ENCODE measurements at regions not wholly inside any gene's neighbourhood (a gene's known extent, or its start where the extent isn't known, plus 50 kb on each side); places are given as distances from the start of the nearest gene placed in this dataset.

DNA sequence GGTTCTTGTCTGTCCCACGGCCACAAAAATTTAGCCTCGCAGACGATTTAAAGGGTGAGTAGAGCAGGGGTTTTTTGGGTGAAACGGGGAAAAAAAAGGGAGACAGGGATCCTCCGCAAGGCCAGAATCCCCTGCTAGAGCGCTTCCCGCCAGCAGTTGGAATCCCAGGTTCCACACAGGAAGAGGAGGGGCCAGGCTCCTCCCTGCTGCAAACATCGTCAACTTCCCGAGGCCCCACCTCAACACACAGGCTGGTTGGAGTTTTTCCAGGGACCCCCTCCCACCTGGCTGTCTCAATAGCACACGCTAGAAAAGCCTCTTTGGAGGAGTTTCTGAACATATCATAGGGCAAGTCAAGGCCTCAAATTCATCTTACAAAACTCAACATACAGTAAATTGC is 112.7 kb downstream of the MTERF1 start:
- CTCF ChIA-PET, result no interaction called here
- no peaks in the 10 kb centered on the region for H3K36me3 ChIP-seq (ENCODE audit: control insufficient read depth in 2 of 2, insufficient read depth in 1 of 2, low read length in 2 of 2)
- H3K9me3 ChIP-seq (ENCODE audit: control insufficient read depth, insufficient read depth, low read depth, low read length), result no peaks in the 10 kb centered on the region
- H3K4me1 ChIP-seq (ENCODE audit: control insufficient read depth, insufficient read depth, low read length), result no peaks in the 10 kb centered on the region
- POLR2A ChIA-PET, result no interaction called here
- H3K27ac ChIP-seq (ENCODE audit: extremely low read depth, low read depth, low read length), result no peak overlapping the region
- no peak for TF ChIP-seq ZNF571 (tag by site-specific recombination; IDR thresholded peaks at IDR 0.05)
- no peak for TF ChIP-seq ZNF521 (tag by site-specific recombination; IDR thresholded peaks at IDR 0.05)
- H3K4me3 ChIP-seq (ENCODE audit: low read depth, low read length), result no peak overlapping the region

DNA sequence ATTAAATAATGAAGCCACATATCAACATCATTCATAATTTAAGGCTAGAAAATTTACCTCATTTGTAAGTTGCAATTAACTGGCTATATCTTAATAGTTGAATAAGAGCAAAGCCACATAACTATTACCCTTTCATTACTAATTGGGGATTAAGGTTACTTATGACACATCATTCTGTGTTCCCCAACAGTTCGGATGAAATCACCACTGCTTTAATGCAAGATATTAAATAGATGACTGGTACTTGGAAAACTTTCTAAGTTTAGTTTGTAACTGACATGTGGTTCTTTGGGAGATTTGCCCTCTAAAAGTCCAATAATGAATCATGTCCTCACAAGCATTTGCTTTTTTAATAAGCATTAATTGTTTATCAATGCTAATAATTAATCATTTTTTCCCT is 109.1 kb downstream of the MTERF1 start:
- POLR2A ChIA-PET, result no interaction called here
- no peaks in the 10 kb centered on the region for H3K36me3 ChIP-seq (ENCODE audit: control insufficient read depth in 2 of 2, insufficient read depth in 1 of 2, low read length in 2 of 2)
- H3K4me1 ChIP-seq (ENCODE audit: control insufficient read depth, insufficient read depth, low read length), result no peaks in the 10 kb centered on the region
- no peak overlapping the region for H3K4me3 ChIP-seq (ENCODE audit: low read depth, low read length)
- H3K9me3 ChIP-seq (ENCODE audit: control insufficient read depth, insufficient read depth, low read depth, low read length), result no peaks in the 10 kb centered on the region
- no peak overlapping the region for H3K27ac ChIP-seq (ENCODE audit: extremely low read depth, low read depth, low read length)
- no peak for TF ChIP-seq ZNF701 (tag by site-specific recombination; IDR thresholded peaks at IDR 0.05)
- TF ChIP-seq TRIM28 (IDR thresholded peaks at IDR 0.05; ENCODE audit: borderline replicate concordance, low read length), result no peak
- TF ChIP-seq, protein P1, sequence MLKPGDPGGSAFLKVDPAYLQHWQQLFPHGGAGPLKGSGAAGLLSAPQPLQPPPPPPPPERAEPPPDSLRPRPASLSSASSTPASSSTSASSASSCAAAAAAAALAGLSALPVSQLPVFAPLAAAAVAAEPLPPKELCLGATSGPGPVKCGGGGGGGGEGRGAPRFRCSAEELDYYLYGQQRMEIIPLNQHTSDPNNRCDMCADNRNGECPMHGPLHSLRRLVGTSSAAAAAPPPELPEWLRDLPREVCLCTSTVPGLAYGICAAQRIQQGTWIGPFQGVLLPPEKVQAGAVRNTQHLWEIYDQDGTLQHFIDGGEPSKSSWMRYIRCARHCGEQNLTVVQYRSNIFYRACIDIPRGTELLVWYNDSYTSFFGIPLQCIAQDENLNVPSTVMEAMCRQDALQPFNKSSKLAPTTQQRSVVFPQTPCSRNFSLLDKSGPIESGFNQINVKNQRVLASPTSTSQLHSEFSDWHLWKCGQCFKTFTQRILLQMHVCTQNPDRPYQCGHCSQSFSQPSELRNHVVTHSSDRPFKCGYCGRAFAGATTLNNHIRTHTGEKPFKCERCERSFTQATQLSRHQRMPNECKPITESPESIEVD (tag by site-specific recombination; IDR thresholded peaks at IDR 0.05), result no peak
- TF ChIP-seq ZNF610 (tag by site-specific recombination; IDR thresholded peaks at IDR 0.05; ENCODE audit: borderline replicate concordance), result no peak
- TF ChIP-seq ZFP41 (tag by site-specific recombination; IDR thresholded peaks at IDR 0.05; ENCODE audit: borderline replicate concordance), result no peak
- TF ChIP-seq SP7 (tag by site-specific recombination; IDR thresholded peaks at IDR 0.05), result no peak
- no peak for TF ChIP-seq GFI1B (tag by site-specific recombination; IDR thresholded peaks at IDR 0.05)
- TF ChIP-seq ZSCAN16 (tag by site-specific recombination; IDR thresholded peaks at IDR 0.05), result no peak
- no peak for TF ChIP-seq ZNF76 (tag by site-specific recombination; IDR thresholded peaks at IDR 0.05; ENCODE audit: borderline replicate concordance, low read depth)
- TF ChIP-seq, protein P2, sequence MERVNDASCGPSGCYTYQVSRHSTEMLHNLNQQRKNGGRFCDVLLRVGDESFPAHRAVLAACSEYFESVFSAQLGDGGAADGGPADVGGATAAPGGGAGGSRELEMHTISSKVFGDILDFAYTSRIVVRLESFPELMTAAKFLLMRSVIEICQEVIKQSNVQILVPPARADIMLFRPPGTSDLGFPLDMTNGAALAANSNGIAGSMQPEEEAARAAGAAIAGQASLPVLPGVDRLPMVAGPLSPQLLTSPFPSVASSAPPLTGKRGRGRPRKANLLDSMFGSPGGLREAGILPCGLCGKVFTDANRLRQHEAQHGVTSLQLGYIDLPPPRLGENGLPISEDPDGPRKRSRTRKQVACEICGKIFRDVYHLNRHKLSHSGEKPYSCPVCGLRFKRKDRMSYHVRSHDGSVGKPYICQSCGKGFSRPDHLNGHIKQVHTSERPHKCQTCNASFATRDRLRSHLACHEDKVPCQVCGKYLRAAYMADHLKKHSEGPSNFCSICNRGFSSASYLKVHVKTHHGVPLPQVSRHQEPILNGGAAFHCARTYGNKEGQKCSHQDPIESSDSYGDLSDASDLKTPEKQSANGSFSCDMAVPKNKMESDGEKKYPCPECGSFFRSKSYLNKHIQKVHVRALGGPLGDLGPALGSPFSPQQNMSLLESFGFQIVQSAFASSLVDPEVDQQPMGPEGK (tag by site-specific recombination; IDR thresholded peaks at IDR 0.05), result no peak
- no peak for TF ChIP-seq ZNF658 (tag by site-specific recombination; IDR thresholded peaks at IDR 0.05)
- CTCF ChIA-PET, result interaction anchor here (0.6 kb wide), 2 partner anchors 204 to 650 kb away, joined by 3 read pairs; no protein-coding TSS in a partner anchor

DNA sequence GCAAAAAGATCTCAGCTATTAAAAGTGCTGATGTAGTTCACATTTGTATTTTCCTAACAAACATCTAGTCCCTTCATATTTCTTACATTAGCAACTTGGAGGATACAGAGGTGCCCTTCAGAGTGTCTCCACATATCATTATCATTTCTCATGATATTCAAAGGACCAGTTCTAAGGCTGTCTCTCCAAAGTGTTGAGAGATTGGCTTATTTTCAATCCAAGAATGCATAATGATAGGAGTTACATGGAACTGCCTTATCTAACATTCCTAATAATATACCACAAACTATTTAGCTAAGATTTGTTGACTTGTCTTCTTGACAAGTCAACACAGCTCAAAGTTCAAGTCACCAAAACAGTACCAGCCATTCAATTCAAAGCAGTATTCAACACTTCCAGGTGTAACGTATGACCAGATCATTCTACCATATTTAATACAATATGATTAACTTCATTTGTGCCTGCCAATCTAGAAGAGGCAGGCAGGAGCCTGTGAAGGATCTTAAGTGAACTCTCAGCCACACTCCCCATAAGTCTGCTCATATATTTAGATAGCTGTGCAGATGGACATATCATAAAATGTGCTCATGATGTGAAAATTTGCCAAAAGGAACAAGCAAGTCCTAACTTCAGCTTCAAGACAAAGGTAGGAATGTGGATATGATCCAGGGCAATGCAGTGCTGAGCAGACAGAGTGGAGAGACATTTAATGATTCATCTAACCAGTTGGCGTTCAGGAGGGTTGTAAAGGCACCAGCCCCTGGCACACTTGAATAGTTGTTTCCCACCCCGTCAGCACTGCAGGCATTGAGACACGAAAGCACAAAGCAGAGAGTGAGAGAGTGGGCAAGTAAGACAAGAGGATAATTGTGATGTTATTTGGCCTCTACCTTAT is 108.3 kb downstream of the MTERF1 start:
- no peaks in the 10 kb centered on the region for H3K9me3 ChIP-seq (ENCODE audit: control insufficient read depth, insufficient read depth, low read depth, low read length)
- CTCF ChIA-PET, result interaction anchor here (0.6 kb wide), 2 partner anchors 205 to 649 kb away, joined by 3 read pairs; no protein-coding TSS in a partner anchor
- no peaks in the 10 kb centered on the region for H3K4me1 ChIP-seq (ENCODE audit: control insufficient read depth, insufficient read depth, low read length)
- no peak for TF ChIP-seq KLF16 (tag by site-specific recombination; IDR thresholded peaks at IDR 0.05)
- TF ChIP-seq, protein P3, sequence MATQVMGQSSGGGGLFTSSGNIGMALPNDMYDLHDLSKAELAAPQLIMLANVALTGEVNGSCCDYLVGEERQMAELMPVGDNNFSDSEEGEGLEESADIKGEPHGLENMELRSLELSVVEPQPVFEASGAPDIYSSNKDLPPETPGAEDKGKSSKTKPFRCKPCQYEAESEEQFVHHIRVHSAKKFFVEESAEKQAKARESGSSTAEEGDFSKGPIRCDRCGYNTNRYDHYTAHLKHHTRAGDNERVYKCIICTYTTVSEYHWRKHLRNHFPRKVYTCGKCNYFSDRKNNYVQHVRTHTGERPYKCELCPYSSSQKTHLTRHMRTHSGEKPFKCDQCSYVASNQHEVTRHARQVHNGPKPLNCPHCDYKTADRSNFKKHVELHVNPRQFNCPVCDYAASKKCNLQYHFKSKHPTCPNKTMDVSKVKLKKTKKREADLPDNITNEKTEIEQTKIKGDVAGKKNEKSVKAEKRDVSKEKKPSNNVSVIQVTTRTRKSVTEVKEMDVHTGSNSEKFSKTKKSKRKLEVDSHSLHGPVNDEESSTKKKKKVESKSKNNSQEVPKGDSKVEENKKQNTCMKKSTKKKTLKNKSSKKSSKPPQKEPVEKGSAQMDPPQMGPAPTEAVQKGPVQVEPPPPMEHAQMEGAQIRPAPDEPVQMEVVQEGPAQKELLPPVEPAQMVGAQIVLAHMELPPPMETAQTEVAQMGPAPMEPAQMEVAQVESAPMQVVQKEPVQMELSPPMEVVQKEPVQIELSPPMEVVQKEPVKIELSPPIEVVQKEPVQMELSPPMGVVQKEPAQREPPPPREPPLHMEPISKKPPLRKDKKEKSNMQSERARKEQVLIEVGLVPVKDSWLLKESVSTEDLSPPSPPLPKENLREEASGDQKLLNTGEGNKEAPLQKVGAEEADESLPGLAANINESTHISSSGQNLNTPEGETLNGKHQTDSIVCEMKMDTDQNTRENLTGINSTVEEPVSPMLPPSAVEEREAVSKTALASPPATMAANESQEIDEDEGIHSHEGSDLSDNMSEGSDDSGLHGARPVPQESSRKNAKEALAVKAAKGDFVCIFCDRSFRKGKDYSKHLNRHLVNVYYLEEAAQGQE (tag by site-specific recombination; IDR thresholded peaks at IDR 0.05), result no peak
- no peak for TF ChIP-seq ZNF501 (tag by site-specific recombination; IDR thresholded peaks at IDR 0.05)
- TF ChIP-seq ZNF292 (tag by site-specific recombination; IDR thresholded peaks at IDR 0.05; ENCODE audit: borderline replicate concordance, low read depth), result no peak
- no peak for TF ChIP-seq ZNF585B (tag by site-specific recombination; IDR thresholded peaks at IDR 0.05)
- TF ChIP-seq, protein P4, sequence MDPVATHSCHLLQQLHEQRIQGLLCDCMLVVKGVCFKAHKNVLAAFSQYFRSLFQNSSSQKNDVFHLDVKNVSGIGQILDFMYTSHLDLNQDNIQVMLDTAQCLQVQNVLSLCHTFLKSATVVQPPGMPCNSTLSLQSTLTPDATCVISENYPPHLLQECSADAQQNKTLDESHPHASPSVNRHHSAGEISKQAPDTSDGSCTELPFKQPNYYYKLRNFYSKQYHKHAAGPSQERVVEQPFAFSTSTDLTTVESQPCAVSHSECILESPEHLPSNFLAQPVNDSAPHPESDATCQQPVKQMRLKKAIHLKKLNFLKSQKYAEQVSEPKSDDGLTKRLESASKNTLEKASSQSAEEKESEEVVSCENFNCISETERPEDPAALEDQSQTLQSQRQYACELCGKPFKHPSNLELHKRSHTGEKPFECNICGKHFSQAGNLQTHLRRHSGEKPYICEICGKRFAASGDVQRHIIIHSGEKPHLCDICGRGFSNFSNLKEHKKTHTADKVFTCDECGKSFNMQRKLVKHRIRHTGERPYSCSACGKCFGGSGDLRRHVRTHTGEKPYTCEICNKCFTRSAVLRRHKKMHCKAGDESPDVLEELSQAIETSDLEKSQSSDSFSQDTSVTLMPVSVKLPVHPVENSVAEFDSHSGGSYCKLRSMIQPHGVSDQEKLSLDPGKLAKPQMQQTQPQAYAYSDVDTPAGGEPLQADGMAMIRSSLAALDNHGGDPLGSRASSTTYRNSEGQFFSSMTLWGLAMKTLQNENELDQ (tag by site-specific recombination; IDR thresholded peaks at IDR 0.05; ENCODE audit: low read depth), result no peak
- no peak for TF ChIP-seq ZNF112 (tag by site-specific recombination; IDR thresholded peaks at IDR 0.05)
- H3K27ac ChIP-seq (ENCODE audit: extremely low read depth, low read depth, low read length), result no peak overlapping the region
- no peaks in the 10 kb centered on the region for H3K36me3 ChIP-seq (ENCODE audit: control insufficient read depth in 2 of 2, insufficient read depth in 1 of 2, low read length in 2 of 2)
- POLR2A ChIA-PET, result no interaction called here
- no peak overlapping the region for H3K4me3 ChIP-seq (ENCODE audit: low read depth, low read length)
